GM18867 (cell line): ENCODE measurements at regions not wholly inside any gene's neighbourhood (a gene's known extent, or its start where the extent isn't known, plus 50 kb on each side); places are given as distances from the start of the nearest gene placed in this dataset.
A peak's percentile ranks its signal among the peaks of the same experiment; 100 is the strongest.

Source experiments
- ATAC-seq: cut with Tn5 transposase; IDR thresholded peaks from one replicate; pipeline ENCODE4 v1.9.1; 2021; ENCODE audit warnings: mild to moderate bottlenecking, moderate library complexity; ENCODE audit not compliant: unreplicated experiment

GRCh38 chr4:120526033-120526432 lies 396.5 kb downstream of the PRDM5 start:
- no peak for ATAC-seq

DNA sequence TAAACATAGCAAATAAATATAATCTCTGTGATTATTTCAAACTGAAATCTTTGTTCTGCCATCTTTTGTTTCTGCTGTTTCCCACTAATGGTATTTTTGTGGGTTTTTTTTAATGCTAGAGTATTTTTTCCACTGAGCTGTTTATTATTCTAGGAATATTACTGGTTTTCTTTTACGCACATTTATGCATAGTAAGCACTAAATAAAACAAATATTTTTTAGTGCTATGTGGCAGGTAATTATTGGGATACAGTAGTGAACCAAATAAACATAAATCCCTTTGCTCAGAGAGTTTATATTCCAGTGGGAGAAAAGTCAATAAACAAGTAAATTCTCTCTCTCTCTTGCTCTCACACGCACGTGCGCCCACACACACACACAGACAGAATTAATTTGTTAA lies 397.4 kb downstream of the PRDM5 start:
- no peak for ATAC-seq

DNA sequence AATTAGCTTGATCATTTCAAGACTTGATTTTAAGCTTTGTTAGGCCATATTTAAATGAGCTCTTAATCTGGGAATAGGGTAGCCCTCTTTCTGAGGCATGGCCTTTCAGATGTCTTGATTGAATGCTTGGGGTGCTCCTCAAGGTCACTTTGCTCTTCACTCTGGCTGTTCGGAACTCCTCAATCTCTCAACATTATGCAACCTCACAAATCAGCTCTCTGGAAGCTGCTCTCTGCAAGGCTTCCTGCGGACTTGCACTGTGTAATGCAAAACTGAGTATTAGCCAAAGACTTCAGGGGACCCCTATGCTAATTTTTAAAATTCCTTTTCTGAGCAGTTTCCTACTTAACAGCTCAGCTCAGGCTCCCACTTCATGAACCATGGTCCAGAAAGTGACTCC lies 398.3 kb downstream of the PRDM5 start:
- no peak for ATAC-seq

DNA sequence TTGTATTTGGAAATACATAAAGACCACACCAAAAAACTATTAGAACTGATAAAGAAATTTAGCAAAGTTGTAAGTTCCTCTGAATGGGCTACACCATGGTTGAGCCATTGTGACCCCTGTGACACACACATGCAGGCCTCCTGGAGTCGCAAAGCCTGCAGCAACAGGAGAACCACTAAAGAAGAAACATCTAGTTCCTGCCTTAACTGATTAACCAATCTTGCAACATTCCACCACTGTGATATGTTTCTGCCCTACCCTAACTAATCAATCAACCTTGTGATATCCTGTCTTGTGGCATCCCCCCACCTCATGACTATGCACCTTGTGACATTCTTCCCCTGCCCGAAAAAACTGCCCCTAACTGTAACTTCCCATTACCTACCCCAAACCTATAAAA lies 401.8 kb downstream of the PRDM5 start:
- ATAC-seq, result no peak

GRCh38 chr4:120517966-120518365 lies 404.6 kb downstream of the PRDM5 start:
- peak; percentile 86 for ATAC-seq

DNA sequence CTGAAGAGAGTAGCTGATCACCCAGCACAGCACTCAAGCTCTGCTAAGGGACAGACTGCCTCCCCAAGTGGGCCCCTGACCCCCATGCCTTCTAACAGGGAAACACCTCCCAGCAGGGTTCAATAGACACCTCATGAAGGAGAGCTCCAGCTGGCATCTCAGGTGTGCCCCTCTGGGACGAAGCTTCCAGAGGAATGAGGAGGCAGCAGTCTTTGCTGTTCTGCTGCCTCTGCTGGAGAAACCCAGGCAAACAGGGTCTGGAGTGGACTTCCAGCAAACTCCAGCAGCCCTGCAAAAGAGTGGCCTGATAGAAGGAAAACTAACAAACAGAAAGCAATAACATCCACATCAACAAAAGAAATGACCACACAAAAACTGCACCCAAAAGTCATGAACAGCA lies 412.8 kb downstream of the PRDM5 start:
- no peak for ATAC-seq

GRCh38 chr4:120509222-120509621 lies 413.3 kb downstream of the PRDM5 start:
- ATAC-seq, result no peak

DNA sequence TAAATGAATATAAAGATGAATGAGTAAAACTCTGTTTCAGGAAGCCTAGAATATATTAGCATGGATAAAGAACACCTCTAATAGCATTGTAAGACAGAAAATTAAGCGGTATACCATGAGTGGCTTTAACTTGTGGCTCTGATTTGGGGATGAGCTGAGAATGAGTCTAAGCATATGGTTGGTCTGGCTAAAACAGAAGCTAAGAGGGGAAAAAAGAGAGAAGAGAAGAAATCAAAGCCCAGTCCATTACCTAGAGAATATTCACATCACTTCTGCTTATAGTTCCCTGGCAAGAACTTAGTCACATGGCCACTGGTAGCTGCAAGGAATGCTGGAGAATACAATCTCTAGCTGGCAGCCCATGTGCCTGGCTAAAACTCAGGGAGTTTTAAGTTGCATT lies 414.5 kb downstream of the PRDM5 start:
- no peak for ATAC-seq

DNA sequence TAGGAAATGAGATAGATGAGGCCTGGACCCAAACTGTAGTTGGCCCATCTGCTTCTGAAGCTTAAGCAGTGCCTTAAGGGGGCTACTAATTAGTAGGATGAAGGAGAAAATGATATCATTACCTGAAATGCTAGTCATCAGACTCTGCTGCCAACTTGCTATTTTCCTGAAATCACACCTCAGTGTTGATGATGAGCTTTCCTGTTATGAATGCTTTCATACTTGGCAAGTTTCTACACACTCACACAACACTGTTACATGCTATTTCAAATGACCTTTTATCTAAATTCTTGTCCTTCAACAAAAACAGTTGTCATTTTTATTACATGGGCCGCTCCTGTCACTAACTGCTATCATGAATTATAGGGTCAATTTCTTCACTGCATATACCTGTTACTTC lies 416.0 kb downstream of the PRDM5 start:
- ATAC-seq, result no peak

- no peak for ATAC-seq
Measured at GRCh38 chr4:120498678-120499077, 423.8 kb downstream of the PRDM5 start.

DNA sequence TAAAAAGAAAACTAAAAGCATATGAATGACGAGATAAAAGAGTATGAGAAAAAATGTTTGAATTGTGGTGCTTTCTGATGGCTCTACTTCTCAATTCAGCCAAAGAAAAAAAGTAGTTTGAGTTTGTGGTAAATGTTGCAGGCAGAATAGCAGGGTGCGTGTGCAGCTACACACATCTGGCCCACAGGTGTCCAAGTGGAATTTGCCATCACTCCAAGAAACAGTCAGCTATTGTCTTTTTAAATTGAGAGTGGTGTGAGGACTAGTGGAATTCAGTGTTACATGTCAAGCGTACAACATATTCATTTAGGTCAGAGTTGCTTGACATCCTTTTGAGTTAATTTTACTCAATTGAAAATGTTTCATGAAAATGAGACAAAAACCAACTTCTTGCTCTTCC lies 424.8 kb upstream of the MAD2L1 start:
- no peak for ATAC-seq

- no peak for ATAC-seq
Measured at GRCh38 chr4:120481756-120482155, 415.1 kb upstream of the MAD2L1 start.

GRCh38 chr4:120472447-120473131 lies 405.9 kb upstream of the MAD2L1 start:
- ATAC-seq, result no peak

DNA sequence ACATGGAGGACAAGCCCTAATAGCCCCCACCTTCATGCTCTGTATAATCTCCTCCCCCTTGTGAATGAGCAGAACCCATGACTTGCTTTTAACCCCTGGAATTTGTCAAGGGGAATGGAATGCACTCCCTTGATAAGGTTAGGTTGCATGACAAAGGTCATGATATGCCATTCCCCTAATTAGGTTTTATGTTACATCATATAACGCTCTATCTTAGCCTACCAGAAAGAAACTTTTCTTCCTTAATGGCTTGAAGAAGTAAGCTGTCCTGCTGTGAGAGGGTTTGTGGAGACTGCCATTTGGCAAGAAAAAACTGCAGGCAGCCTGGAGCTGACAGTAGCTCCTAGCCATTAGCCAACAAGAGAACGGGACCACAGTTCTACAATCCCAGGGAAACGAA lies 399.8 kb upstream of the MAD2L1 start:
- ATAC-seq, result no peak

DNA sequence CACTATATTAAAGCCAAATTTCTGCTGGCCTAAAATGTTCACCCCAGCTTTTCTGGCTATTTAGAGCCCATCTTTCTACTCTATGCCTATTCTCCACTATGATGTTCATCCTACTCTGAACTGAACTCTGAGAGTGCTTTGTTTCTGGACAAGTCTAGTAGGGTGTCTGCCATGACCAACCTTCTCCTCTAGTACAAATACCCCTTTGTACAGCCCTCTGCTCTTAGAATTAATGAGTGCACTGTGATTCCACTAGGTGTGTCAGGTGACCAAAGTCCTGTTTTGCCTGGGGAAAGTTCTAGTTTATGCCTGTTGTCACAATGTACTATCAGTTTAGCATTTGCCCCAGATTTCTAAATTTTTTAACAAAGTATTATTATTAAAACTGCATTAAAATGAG lies 388.1 kb upstream of the MAD2L1 start:
- ATAC-seq, result no peak

DNA sequence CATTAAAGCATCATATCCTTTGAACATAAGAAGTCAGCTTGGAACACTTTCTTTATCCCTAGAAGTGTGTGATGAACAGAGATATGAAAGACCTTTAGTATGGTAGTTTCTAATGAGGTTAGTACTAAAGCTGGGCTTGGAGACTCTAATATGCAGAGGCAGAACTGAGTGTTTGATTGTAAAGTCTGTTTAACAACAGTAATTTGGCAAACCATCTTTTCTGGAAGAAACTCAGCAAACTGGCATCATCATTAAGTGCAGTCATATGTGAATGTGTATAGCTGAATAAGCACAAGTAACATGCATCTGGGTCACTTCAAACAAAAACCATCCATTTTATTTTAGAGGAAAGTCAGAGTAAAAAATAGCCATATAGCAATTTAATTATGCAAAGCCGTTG lies 385.9 kb upstream of the MAD2L1 start:
- no peak for ATAC-seq

DNA sequence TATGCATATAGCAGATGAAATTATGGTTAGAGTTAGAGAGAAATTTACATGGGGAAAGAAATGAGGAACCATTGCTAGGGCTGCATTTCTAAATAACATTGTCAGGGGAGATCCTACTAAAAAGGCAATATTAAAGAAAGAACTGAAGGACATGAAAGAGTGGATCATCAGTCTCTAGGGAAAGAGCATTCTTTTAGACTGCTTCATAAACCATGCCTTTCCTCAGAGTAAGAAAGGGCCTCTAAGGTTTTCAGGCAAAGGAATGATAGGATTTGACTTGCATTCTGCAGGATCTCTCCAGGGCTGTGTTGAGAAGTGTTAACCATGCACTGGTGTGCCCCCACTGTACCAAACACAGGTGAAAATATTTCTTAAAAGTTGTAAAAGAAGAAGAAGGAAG lies 385.4 kb upstream of the MAD2L1 start:
- no peak for ATAC-seq

DNA sequence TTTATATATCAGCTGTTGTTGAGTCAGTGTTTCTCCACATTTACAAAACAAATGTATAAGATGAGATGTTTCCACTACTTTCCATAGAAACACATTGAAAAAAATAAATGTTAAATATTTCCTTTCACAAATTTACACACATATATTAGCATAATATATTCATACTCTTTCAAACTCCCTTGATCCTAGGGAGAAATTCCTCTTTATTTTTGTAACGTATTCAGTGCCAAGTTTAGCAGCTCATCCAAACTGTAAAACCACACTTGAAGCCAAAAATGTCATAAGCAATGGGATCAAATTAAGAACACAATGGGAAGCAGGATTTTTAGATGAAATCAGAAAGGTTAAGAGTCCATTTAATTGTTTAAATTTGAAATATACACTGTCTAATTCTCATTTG lies 381.1 kb upstream of the MAD2L1 start:
- ATAC-seq, result no peak

- peak; percentile 98 for ATAC-seq
Measured at GRCh38 chr4:120446051-120446567, 379.5 kb upstream of the MAD2L1 start.

DNA sequence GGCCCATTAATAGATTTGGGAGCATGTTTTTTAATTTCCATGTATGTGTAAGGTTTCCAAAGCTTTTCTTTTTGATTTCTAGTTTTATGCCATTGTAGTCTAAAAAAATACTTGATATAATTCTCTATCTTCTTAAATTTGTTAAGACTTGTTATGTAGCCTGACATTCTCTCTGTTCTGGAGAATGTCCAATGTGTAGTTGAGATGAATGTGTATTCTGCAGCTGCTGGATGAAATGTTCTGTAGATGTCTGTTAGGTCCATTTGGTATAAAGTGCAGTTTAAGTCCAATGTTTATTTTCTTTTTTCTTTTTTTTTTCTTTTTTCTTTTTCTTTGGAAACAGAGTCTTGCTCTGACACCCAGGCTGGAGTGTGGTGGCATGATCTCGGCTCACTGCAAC lies 378.5 kb upstream of the MAD2L1 start:
- ATAC-seq, result no peak

GRCh38 chr4:120443116-120443515 lies 376.5 kb upstream of the MAD2L1 start:
- ATAC-seq, result no peak

DNA sequence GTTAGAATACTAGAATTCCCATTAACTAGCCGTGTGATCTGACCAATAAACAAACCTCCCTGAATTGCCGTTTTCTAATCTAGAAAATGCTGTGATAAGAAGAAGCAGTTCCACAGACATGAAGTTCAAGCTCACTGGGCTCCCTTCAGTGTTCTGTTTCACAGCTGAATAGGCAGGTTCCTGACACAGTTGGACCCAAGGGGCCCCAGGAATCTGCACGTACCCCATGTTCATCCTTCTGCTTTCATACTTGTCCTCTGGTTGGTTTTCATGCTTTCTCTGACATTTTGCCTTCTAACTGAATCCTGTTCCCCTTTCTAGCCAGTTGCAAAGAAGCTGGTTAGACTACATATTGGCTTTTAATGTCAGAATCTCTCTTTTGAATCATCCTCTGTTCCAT lies 374.1 kb upstream of the MAD2L1 start:
- ATAC-seq, result no peak

- no peak for ATAC-seq
Measured at GRCh38 chr4:120435179-120435578, 368.5 kb upstream of the MAD2L1 start.
